ENCODE measurements at regions not wholly inside any gene's neighbourhood (a gene's known extent, or its start where the extent isn't known, plus 50 kb on each side); places are given as distances from the start of the nearest gene placed in this dataset.

DNA sequence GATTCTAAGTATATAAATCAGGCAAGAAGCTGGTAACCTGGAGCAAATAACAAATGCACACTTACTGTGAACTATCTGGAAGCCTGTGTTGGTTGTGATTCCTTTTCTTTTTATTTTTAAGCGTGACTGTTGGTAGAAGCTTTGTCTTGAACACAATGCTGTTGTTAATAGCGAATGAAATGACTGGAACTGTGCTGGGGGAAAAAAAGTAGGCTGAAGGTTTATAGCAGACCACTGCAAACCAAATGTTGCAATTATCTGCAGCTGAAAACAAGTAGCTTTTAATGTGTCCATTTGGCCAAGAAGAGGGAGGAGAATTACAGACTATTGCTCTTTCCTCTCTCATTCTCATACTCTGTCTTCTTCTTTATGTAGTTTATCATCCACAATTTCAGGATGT is 184.5 kb upstream of the DNAJC19 start (continued):
- TF ChIP-seq, protein P1, sequence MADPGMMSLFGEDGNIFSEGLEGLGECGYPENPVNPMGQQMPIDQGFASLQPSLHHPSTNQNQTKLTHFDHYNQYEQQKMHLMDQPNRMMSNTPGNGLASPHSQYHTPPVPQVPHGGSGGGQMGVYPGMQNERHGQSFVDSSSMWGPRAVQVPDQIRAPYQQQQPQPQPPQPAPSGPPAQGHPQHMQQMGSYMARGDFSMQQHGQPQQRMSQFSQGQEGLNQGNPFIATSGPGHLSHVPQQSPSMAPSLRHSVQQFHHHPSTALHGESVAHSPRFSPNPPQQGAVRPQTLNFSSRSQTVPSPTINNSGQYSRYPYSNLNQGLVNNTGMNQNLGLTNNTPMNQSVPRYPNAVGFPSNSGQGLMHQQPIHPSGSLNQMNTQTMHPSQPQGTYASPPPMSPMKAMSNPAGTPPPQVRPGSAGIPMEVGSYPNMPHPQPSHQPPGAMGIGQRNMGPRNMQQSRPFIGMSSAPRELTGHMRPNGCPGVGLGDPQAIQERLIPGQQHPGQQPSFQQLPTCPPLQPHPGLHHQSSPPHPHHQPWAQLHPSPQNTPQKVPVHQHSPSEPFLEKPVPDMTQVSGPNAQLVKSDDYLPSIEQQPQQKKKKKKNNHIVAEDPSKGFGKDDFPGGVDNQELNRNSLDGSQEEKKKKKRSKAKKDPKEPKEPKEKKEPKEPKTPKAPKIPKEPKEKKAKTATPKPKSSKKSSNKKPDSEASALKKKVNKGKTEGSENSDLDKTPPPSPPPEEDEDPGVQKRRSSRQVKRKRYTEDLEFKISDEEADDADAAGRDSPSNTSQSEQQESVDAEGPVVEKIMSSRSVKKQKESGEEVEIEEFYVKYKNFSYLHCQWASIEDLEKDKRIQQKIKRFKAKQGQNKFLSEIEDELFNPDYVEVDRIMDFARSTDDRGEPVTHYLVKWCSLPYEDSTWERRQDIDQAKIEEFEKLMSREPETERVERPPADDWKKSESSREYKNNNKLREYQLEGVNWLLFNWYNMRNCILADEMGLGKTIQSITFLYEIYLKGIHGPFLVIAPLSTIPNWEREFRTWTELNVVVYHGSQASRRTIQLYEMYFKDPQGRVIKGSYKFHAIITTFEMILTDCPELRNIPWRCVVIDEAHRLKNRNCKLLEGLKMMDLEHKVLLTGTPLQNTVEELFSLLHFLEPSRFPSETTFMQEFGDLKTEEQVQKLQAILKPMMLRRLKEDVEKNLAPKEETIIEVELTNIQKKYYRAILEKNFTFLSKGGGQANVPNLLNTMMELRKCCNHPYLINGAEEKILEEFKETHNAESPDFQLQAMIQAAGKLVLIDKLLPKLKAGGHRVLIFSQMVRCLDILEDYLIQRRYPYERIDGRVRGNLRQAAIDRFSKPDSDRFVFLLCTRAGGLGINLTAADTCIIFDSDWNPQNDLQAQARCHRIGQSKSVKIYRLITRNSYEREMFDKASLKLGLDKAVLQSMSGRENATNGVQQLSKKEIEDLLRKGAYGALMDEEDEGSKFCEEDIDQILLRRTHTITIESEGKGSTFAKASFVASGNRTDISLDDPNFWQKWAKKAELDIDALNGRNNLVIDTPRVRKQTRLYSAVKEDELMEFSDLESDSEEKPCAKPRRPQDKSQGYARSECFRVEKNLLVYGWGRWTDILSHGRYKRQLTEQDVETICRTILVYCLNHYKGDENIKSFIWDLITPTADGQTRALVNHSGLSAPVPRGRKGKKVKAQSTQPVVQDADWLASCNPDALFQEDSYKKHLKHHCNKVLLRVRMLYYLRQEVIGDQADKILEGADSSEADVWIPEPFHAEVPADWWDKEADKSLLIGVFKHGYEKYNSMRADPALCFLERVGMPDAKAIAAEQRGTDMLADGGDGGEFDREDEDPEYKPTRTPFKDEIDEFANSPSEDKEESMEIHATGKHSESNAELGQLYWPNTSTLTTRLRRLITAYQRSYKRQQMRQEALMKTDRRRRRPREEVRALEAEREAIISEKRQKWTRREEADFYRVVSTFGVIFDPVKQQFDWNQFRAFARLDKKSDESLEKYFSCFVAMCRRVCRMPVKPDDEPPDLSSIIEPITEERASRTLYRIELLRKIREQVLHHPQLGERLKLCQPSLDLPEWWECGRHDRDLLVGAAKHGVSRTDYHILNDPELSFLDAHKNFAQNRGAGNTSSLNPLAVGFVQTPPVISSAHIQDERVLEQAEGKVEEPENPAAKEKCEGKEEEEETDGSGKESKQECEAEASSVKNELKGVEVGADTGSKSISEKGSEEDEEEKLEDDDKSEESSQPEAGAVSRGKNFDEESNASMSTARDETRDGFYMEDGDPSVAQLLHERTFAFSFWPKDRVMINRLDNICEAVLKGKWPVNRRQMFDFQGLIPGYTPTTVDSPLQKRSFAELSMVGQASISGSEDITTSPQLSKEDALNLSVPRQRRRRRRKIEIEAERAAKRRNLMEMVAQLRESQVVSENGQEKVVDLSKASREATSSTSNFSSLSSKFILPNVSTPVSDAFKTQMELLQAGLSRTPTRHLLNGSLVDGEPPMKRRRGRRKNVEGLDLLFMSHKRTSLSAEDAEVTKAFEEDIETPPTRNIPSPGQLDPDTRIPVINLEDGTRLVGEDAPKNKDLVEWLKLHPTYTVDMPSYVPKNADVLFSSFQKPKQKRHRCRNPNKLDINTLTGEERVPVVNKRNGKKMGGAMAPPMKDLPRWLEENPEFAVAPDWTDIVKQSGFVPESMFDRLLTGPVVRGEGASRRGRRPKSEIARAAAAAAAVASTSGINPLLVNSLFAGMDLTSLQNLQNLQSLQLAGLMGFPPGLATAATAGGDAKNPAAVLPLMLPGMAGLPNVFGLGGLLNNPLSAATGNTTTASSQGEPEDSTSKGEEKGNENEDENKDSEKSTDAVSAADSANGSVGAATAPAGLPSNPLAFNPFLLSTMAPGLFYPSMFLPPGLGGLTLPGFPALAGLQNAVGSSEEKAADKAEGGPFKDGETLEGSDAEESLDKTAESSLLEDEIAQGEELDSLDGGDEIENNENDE (IDR thresholded peaks at IDR 0.05; ENCODE audit: insufficient replicate concordance, low read length), result no peak
- TF ChIP-seq TBP (IDR thresholded peaks at IDR 0.05; ENCODE audit: low read depth, low read length) (no peak), SUZ12 (IDR thresholded peaks at IDR 0.05; ENCODE audit: low read length) (no peak), RFX5 (IDR thresholded peaks at IDR 0.05; ENCODE audit: borderline replicate concordance, low read depth, low read length) (no peak), BCL11A (IDR thresholded peaks at IDR 0.05; ENCODE audit: low read depth in 2 of 2, low read length in 2 of 2) (no peak), CHD1 (IDR thresholded peaks at IDR 0.05; ENCODE audit: low read depth, low read length) (no peak), KDM4A (IDR thresholded peaks at IDR 0.05; ENCODE audit: low read depth, low read length, severe bottlenecking) (no peak), CHD2 (IDR thresholded peaks at IDR 0.05; ENCODE audit: low read length) (no peak), BRCA1 (IDR thresholded peaks at IDR 0.05; ENCODE audit: low read depth, low read length) (no peak), POU5F1 (IDR thresholded peaks at IDR 0.05; ENCODE audit: low read depth, low read length) (no peak), GABPA (IDR thresholded peaks at IDR 0.05; ENCODE audit: borderline replicate concordance, insufficient read depth, low read length) (no peak)
- TF ChIP-seq, protein P2, sequence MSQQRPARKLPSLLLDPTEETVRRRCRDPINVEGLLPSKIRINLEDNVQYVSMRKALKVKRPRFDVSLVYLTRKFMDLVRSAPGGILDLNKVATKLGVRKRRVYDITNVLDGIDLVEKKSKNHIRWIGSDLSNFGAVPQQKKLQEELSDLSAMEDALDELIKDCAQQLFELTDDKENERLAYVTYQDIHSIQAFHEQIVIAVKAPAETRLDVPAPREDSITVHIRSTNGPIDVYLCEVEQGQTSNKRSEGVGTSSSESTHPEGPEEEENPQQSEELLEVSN (IDR thresholded peaks at IDR 0.05), result no peak
